ENCODE measurements at regions not wholly inside any gene's neighbourhood (a gene's known extent, or its start where the extent isn't known, plus 50 kb on each side); places are given as distances from the start of the nearest gene placed in this dataset.

GRCh38 chr5:145539201-145539600 is 295.9 kb downstream of the PRELID2 start:
- Histone ChIP-seq H3K9ac (ENCODE audit: insufficient read depth in 1 of 2, low read depth in 2 of 2, low read length in 2 of 2) (no peak overlapping the region), H3K4me3 (no peak overlapping the region), H2AFZ (ENCODE audit: low read depth, low read length) (no peak overlapping the region), H3K9me1 (ENCODE audit: control insufficient read depth, insufficient read depth, low read length) (no peaks in the 10 kb centered on the region), H3K27ac (ENCODE audit: extremely low read depth, low read depth, low read length) (no peak overlapping the region), H3K79me2 (ENCODE audit: control insufficient read depth, insufficient read depth, low read length) (no peaks in the 10 kb centered on the region), H3K9me3 (replicated peaks; ENCODE audit: control insufficient read depth, insufficient read depth, low read depth, low read length) (no peaks in the 10 kb centered on the region), H3K4me1 (replicated peaks in 1 of 2; ENCODE audit: control insufficient read depth in 2 of 2, insufficient read depth in 2 of 2, low read length in 2 of 2) (no peaks in the 10 kb centered on the region), H3K36me3 (ENCODE audit: control insufficient read depth, insufficient read depth, low read length) (no peaks in the 10 kb centered on the region), H3K27me3 (ENCODE audit: control insufficient read depth in 2 of 2, insufficient read depth in 2 of 2, low read length in 2 of 2) (no peaks in the 10 kb centered on the region), H4K20me1 (replicated peaks; ENCODE audit: control insufficient read depth, insufficient read depth, low read length) (no peaks in the 10 kb centered on the region), H3K4me2 (ENCODE audit: insufficient read depth, low read length) (no peak overlapping the region)
- FAIRE-seq (no peak), ATAC-seq (no peak), DNase-seq (ENCODE audit: extremely low read depth in 1 of 4, low spot score in 3 of 4) (no peak)
- ChIA-PET POLR2A (no interaction called here), CTCF (ENCODE audit: low intra/inter-chr PET ratio) (no interaction called here)
- TF ChIP-seq RB1 (IDR thresholded peaks at IDR 0.05; ENCODE audit: low read depth), result no peak
- no peak for TF ChIP-seq THRAP3 (IDR thresholded peaks at IDR 0.05; ENCODE audit: borderline replicate concordance)
- TF ChIP-seq KLF1 (tag; IDR thresholded peaks at IDR 0.05), result no peak
- TF ChIP-seq, protein P1, sequence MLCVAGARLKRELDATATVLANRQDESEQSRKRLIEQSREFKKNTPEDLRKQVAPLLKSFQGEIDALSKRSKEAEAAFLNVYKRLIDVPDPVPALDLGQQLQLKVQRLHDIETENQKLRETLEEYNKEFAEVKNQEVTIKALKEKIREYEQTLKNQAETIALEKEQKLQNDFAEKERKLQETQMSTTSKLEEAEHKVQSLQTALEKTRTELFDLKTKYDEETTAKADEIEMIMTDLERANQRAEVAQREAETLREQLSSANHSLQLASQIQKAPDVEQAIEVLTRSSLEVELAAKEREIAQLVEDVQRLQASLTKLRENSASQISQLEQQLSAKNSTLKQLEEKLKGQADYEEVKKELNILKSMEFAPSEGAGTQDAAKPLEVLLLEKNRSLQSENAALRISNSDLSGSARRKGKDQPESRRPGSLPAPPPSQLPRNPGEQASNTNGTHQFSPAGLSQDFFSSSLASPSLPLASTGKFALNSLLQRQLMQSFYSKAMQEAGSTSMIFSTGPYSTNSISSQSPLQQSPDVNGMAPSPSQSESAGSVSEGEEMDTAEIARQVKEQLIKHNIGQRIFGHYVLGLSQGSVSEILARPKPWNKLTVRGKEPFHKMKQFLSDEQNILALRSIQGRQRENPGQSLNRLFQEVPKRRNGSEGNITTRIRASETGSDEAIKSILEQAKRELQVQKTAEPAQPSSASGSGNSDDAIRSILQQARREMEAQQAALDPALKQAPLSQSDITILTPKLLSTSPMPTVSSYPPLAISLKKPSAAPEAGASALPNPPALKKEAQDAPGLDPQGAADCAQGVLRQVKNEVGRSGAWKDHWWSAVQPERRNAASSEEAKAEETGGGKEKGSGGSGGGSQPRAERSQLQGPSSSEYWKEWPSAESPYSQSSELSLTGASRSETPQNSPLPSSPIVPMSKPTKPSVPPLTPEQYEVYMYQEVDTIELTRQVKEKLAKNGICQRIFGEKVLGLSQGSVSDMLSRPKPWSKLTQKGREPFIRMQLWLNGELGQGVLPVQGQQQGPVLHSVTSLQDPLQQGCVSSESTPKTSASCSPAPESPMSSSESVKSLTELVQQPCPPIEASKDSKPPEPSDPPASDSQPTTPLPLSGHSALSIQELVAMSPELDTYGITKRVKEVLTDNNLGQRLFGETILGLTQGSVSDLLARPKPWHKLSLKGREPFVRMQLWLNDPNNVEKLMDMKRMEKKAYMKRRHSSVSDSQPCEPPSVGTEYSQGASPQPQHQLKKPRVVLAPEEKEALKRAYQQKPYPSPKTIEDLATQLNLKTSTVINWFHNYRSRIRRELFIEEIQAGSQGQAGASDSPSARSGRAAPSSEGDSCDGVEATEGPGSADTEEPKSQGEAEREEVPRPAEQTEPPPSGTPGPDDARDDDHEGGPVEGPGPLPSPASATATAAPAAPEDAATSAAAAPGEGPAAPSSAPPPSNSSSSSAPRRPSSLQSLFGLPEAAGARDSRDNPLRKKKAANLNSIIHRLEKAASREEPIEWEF (CRISPR knock-in tag; IDR thresholded peaks at IDR 0.05), result no peak
- no peak for TF ChIP-seq ZNF232 (CRISPR knock-in tag; IDR thresholded peaks at IDR 0.05)
- TF ChIP-seq POLR2A (conservative IDR thresholded peaks at IDR 0.05), result no peak
- TF ChIP-seq ZNF197 (CRISPR knock-in tag; IDR thresholded peaks at IDR 0.05; ENCODE audit: low read depth), result no peak
- no peak for TF ChIP-seq L3MBTL2 (IDR thresholded peaks at IDR 0.05)
- no peak for TF ChIP-seq SNAPC5 (CRISPR knock-in tag; IDR thresholded peaks at IDR 0.05)
- no peak for TF ChIP-seq IFI16 (CRISPR knock-in tag; IDR thresholded peaks at IDR 0.05)
- TF ChIP-seq E2F5 (CRISPR knock-in tag; IDR thresholded peaks at IDR 0.05), result no peak
- TF ChIP-seq HDAC6 (IDR thresholded peaks at IDR 0.05; ENCODE audit: low read depth, low read length), result no peak
- WGBS (ENCODE audit: insufficient coverage, low coverage, missing lambda C conversion rate), result 16% methylated on average over 2 of the region's 2 CpGs
- BruUV-seq (replicated peaks), result no TSS peak
- intact Hi-C loops (cut with micrococcal nuclease) (no loop called here), in situ Hi-C loops (cut with MboI) (no loop called here)

Measured in K562 (cell line).